HG03442 (cell line): ENCODE measurements at regions not wholly inside any gene's neighbourhood (a gene's known extent, or its start where the extent isn't known, plus 50 kb on each side); places are given as distances from the start of the nearest gene placed in this dataset.
A peak's percentile ranks its signal among the peaks of the same experiment; 100 is the strongest.

ENCODE experiments used
- ATAC-seq: cut with Tn5 transposase; IDR thresholded peaks from one replicate; pipeline ENCODE4 v1.9.1; 2021; ENCODE audit warnings: mild to moderate bottlenecking, moderate library complexity; ENCODE audit not compliant: unreplicated experiment

DNA sequence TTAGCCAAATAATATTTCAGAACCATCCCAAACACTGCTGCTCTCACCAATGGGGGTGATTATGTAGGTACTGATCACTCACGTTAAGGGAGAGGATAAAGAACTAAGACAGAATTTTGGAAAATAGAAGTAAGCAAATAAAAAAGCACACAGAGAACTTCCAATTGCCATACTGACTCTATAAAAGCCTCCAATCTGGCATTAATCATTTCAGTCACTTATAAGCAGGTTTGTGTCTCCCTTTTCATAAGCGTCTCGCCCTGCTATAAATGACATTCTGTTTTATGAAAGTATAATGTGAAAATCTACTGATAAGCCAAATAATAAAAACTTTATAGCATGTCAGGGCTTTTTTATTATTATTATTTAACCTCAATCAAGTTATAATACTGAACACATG, 435.2 kb downstream of the ETNK1 start:
- no peak for ATAC-seq

DNA sequence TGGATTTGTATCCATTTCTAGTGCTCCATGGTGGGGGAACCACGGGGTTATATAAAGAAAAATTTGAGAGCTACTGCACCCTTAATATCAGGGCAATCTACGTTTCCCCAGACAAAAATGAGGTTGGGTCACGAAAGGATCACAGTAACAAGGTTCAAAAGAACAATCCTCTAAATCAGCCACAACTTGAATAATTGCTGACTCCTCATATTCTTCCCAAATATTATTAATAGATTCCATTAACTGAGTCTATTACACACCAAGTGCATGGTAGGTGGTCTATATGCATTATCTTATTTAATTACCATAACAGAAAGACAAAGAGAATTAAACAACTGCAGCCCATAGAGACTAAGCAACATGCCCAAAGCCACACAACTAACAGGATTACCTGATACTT, 438.2 kb downstream of the ETNK1 start:
- no peak for ATAC-seq

DNA sequence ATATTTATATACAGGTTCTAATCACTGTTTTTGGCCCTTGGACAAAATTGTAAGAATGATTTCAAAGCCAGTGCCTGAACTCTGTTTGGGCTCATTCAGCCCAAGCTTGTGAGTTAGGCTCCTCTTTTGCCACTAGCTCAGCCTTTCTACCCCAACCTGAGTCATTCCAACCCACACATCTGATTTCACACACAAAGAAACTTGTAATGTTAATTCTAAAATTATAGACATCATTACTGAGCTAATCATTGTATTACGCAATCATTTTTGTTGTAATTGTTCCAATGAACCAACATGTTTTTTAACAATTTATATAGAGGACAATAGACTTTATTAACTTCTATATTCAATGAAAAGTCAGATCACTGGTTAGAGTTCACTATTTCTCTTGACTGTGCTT, 441.1 kb downstream of the ETNK1 start:
- no peak for ATAC-seq

DNA sequence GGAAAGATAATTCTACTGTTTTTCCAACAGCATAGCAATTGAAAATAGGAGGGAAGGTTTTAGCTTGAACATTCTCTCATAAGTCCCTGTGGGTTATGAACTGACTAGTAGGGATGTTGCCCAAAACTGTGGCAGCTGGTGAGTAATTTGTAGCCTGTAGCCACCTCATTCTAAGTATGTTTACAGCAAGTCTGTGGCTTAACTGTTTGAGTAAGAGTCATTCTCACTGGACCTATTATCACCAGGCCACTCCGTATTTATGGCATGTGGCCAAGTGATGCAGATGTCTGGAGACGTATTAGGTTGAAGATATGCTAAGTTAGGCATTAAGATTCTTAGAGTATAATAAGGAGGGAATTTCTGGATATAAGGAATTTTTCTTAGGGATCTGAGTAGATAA, 458.3 kb downstream of the ETNK1 start:
- peak; percentile 93 for ATAC-seq

GRCh38 chr12:23084236-23084995, 459.4 kb downstream of the ETNK1 start:
- ATAC-seq, result no peak

DNA sequence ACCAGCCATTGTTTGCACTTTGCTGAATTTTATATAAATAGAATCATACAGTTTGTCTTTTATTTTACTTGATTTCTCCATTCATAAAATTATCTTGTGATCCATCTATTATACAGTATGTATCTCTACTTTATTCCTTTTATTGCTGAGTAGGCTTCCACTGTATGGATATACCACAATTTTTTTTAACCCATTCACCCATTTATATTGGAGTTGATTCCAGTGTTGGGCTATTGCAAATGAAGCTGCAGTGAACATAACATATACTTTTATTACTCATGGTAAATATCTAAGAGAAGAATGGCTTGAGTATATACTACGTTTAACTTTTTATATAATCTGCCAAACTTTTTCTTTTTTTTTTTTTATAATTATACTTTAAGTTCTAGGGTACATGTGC, 463.6 kb downstream of the ETNK1 start:
- ATAC-seq, result no peak

DNA sequence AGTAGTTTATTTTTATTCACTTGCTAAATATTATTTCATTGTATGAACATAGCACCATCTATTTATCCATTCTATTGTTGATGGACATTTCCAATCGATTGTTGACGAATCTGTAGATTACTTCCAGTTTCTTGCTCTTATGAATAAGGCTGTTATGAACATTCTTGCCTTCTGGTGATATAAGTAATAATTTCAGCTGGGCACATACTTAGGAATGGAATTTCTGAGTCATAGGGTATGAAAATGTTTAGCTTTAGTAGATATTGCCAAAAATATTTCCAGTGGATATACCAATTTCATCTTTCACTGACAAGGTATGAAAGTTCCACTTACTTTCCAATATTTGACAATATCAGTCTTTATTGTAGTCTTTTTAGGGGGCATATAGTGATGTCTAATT, 468.5 kb downstream of the ETNK1 start:
- no peak for ATAC-seq

- no peak for ATAC-seq
These were observed 471.4 kb downstream of the ETNK1 start for GRCh38 chr12:23096321-23096720.

DNA sequence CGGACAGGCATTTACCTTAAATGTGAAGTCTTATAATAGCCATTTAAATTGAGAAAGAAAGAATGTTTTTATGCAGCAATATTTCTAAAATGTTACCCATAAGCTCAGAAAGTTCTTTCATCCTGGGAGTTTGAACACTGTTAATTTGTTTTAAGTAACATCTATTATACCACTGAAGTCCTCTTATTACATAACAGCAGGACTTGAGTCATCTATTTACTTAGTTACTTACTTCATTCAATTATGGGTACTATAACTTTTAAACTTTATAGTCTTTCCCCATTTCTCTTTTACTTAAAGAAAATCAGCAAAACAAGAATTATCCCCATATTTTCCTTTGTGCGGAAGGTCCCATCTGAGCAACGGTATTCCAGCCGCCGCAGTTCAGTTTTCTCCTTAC, 473.1 kb downstream of the ETNK1 start:
- no peak for ATAC-seq

GRCh38 chr12:23098517-23098916, 473.5 kb downstream of the ETNK1 start:
- ATAC-seq, result no peak

GRCh38 chr12:23099104-23099503, 474.1 kb downstream of the ETNK1 start:
- ATAC-seq, result no peak

GRCh38 chr12:23099604-23100003, 474.6 kb downstream of the ETNK1 start:
- no peak for ATAC-seq

GRCh38 chr12:23108957-23109356, 484.0 kb downstream of the ETNK1 start:
- no peak for ATAC-seq

- no peak for ATAC-seq
These were observed 488.8 kb downstream of the ETNK1 start for GRCh38 chr12:23113781-23114180.

DNA sequence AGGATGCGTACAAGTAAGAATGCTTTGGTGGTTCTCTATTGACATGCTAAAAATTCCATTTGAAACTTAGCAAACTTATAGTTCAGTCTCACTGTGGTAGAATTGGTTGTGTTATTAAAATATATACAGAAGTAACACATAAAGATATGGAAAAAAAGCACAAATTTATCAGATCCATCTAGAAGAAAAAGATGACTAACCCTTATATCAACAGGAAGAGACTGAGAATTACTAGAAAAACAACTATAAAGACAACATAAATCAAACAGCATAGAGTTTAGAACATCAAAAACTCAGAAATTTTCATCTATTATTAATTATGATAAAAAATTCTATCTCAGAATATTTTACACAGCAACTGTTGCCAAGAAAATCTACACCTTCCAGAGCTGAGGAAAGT, 491.0 kb downstream of the ETNK1 start:
- no peak for ATAC-seq

DNA sequence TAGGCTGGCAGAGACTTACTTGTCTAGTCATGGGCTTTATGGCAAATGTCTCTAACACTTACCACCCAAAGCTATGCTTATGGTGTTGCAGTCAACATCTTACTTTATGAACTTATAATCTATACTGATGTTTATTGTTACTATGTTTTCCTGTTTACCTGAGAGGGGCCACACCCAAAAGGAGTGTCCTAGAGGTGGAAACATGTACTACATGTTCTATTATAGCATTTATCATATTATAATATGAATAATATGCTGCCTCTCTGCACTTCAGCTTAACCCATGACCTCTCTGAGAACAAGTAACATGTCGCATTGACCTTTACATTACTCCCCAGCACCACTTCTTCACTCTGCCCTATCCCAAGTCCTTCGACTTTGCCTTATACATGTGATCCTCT, 501.8 kb downstream of the ETNK1 start:
- no peak for ATAC-seq

DNA sequence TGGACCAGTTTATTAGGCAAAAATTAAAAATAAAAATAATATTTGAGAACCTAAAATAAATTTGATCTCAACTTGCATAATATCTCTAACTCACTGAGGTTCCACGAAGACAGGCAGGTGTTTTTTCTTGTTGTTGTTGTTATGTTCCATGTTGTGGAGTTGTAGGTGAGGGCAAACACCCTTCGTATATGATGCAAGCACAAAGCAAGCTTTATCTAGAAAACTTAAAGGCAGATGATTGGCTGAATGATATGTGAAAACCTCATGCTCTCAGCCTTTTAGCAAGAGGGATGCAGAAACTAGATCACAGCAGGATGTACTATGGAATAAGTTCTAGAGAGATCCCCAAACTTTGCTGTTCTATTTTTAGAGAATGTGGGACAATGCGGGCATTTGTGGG, 502.7 kb downstream of the ETNK1 start:
- ATAC-seq, result no peak

- ATAC-seq, result no peak
These were observed 503.5 kb downstream of the ETNK1 start for GRCh38 chr12:23128462-23128861.

- no peak for ATAC-seq
These were observed 507.4 kb downstream of the ETNK1 start for GRCh38 chr12:23132357-23132756.

DNA sequence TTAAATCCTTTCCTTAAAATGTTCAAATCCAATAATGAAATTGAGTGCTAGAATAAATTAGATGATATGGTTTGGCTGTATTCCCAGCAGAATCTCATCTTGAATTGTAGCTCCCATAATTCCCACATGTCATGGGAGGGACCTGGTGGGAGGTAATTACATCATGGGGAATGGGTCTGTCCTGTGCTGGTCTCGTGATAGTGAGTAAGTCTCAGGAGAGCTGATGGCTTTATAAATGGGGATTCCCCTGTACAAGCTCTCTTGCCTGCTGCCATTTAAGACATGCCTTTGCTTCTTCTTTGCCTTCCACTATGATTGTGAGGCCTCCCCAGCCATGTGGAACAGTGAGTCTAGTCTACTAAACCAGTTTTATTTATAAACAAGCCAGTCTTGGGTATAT, 508.5 kb downstream of the ETNK1 start:
- ATAC-seq, result no peak

DNA sequence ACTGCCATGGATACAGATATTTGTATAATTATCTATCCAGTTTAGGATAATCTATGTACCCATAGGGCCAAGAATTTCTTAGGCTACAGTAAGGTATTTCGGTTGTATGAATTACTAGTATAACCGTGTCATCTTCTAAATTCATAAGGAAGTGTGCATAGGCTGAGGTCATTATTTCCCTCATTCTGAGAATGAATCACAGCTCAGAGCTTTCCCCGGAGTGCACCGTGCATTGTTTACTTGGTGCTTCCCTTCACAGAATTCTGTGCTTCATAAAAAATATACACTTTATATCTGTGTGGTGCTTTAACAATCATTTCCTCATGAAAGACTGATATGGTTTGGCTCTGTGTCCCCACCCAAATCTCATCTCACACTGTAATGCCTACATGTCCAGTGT, 514.1 kb downstream of the ETNK1 start:
- no peak for ATAC-seq

DNA sequence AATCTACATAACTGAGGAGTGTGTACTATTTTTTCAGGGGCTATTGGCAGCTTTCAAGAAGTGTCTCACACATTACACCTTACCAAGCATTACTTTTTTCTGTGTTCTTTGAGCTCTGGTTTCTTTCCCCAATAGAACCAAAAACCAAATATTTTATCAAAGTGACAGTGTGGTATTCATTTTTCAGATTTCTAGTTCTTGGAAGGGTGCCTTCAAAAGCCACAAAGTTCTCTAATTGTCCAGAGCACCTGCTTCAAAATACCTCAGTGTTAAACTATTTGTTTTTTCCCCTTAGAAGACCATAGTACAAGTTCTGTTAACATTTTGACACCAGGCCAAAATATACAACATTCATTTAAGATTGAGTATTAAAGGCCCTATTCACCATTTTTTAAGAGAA, 515.7 kb downstream of the ETNK1 start:
- no peak for ATAC-seq

DNA sequence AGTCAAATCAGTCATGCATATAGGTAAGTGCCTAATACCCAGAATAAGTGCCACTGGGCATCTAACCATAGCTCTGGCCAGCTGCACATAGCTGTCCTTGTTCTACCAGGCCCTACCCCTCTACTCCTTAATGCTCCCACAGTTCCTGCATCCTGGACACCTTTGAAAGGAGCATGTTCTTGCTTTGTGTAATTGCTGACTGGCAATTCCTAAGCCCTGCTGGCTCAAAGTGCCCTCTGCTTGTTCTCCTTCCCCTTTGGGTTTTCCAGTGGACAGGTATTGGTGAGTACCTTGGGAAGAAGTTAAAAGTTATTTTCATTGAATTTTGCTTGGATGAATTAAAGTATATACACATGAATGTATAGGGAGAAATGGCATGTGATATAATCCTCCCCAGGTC, 516.4 kb downstream of the ETNK1 start:
- no peak for ATAC-seq
